ENCODE measurements at regions not wholly inside any gene's neighbourhood (a gene's known extent, or its start where the extent isn't known, plus 50 kb on each side); places are given as distances from the start of the nearest gene placed in this dataset.

- Histone ChIP-seq H3K9me3 (ENCODE audit: control insufficient read depth in 2 of 2, low read length in 2 of 2) (peaks cover 0 to 17% of the 10 kb centered on the region in 2 experiments), H3K36me3 (ENCODE audit: control insufficient read depth, insufficient read depth, low read length) (no peaks in the 10 kb centered on the region), H3K4me3 (ENCODE audit: low read depth, low read length) (no peak overlapping the region), H3K4me1 (ENCODE audit: control insufficient read depth, insufficient read depth, low read length, poor library complexity, severe bottlenecking) (no peaks in the 10 kb centered on the region), H3K27me3 (ENCODE audit: control insufficient read depth, insufficient read depth, low read length) (no peaks in the 10 kb centered on the region), H3K27ac (ENCODE audit: insufficient read depth, low read length, poor library complexity, severe bottlenecking) (no peak overlapping the region)
- Mint-ChIP-seq H3K36me3 (no peaks in the 10 kb centered on the region), H3K27ac (no peak overlapping the region), H3K4me3 (no peak overlapping the region), H3K9me3 (peaks cover 0 to 22% (median 8%) of the 10 kb centered on the region in 7 donors), H3K4me1 (no peaks in the 10 kb centered on the region), H3K27me3 (no peaks in the 10 kb centered on the region)
- DNase-seq (no peak), ATAC-seq (ENCODE audit: low read depth in 2 of 2) (no peak)
Measured at GRCh38 chr20:12355185-12355584, 437.5 kb downstream of the BTBD3 start.

DNA sequence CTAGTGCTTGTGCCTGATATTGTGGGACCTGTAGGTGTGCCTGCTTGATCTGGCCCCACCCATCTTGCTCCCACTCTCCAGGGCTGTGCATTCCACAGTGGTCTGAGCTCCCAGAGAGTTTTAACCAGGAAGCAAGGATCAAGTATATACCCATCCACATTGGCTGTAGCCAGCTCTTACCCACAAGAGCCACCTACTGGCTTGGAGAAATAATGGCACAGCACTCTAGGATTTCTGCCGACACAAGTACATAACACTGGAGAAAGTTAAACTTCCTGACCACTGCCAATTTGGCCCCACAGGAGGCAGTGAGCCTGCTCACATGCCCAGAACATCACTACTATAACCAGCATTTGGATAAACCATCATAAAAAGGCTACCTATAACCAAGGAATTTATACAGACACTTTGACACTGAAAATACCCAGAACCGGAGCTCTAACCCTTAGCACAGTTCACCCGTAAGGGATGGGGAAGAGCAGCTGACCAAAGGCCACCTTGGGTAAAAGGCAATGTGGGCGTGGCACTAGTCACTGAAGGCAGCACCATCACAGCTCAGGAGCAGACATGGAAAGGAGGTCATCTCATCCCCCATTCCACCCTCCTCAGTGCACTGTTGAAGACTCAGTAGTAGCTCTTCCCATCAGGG is 440.4 kb downstream of the BTBD3 start:
- H3K36me3 Mint-ChIP-seq: no peaks in the 10 kb centered on the region
- Histone ChIP-seq H3K4me3 (ENCODE audit: low read depth, low read length) (no peak overlapping the region), H3K27ac (ENCODE audit: insufficient read depth, low read length, poor library complexity, severe bottlenecking) (no peak overlapping the region), H3K36me3 (ENCODE audit: control insufficient read depth, insufficient read depth, low read length) (no peaks in the 10 kb centered on the region), H3K9me3 (ENCODE audit: control insufficient read depth in 2 of 2, low read length in 2 of 2) (peaks cover 0 to 14% of the 10 kb centered on the region in 2 experiments), H3K27me3 (ENCODE audit: control insufficient read depth, insufficient read depth, low read length) (no peaks in the 10 kb centered on the region), H3K4me1 (ENCODE audit: control insufficient read depth, insufficient read depth, low read length, poor library complexity, severe bottlenecking) (no peaks in the 10 kb centered on the region)
- no peaks in the 10 kb centered on the region for H3K27me3 Mint-ChIP-seq
- no peak for DNase-seq
- H3K9me3 Mint-ChIP-seq: peaks cover 0 to 12% (median 9%) of the 10 kb centered on the region in 7 donors
- no peak overlapping the region for H3K27ac Mint-ChIP-seq
- ATAC-seq (ENCODE audit: low read depth in 2 of 2): no peak
- no peaks in the 10 kb centered on the region for H3K4me1 Mint-ChIP-seq
- no peak overlapping the region for H3K4me3 Mint-ChIP-seq

- ATAC-seq (ENCODE audit: low read depth in 2 of 2) (no peak), DNase-seq (no peak)
- Histone ChIP-seq H3K27me3 (ENCODE audit: control insufficient read depth, insufficient read depth, low read length) (no peaks in the 10 kb centered on the region), H3K4me1 (ENCODE audit: control insufficient read depth, insufficient read depth, low read length, poor library complexity, severe bottlenecking) (no peaks in the 10 kb centered on the region), H3K36me3 (ENCODE audit: control insufficient read depth, insufficient read depth, low read length) (no peaks in the 10 kb centered on the region), H3K4me3 (ENCODE audit: low read depth, low read length) (no peak overlapping the region), H3K9me3 (ENCODE audit: control insufficient read depth in 2 of 2, low read length in 2 of 2) (peaks cover 0 to 14% of the 10 kb centered on the region in 2 experiments), H3K27ac (ENCODE audit: insufficient read depth, low read length, poor library complexity, severe bottlenecking) (no peak overlapping the region)
- Mint-ChIP-seq H3K4me3 (no peak overlapping the region), H3K36me3 (no peaks in the 10 kb centered on the region), H3K27me3 (no peaks in the 10 kb centered on the region), H3K9me3 (peaks cover 0 to 13% (median 10%) of the 10 kb centered on the region in 7 donors), H3K27ac (no peak overlapping the region), H3K4me1 (no peaks in the 10 kb centered on the region)
Measured at GRCh38 chr20:12358655-12359009, 440.9 kb downstream of the BTBD3 start.

- Mint-ChIP-seq H3K9me3 (peaks cover 2 to 38% (median 10%) of the 10 kb centered on the region in 7 donors), H3K4me3 (no peak overlapping the region), H3K4me1 (no peaks in the 10 kb centered on the region), H3K27ac (no peak overlapping the region), H3K36me3 (no peaks in the 10 kb centered on the region), H3K27me3 (no peaks in the 10 kb centered on the region)
- DNase-seq (no peak), ATAC-seq (ENCODE audit: low read depth in 2 of 2) (no peak)
- H3K9me3 ChIP-seq (ENCODE audit: control insufficient read depth in 2 of 2, low read length in 2 of 2): no peaks in the 10 kb centered on the region
- no peak overlapping the region for H3K27ac ChIP-seq (ENCODE audit: insufficient read depth, low read length, poor library complexity, severe bottlenecking)
- H3K4me1 ChIP-seq (ENCODE audit: control insufficient read depth, insufficient read depth, low read length, poor library complexity, severe bottlenecking): no peaks in the 10 kb centered on the region
- H3K36me3 ChIP-seq (ENCODE audit: control insufficient read depth, insufficient read depth, low read length): no peaks in the 10 kb centered on the region
- no peak overlapping the region for H3K4me3 ChIP-seq (ENCODE audit: low read depth, low read length)
- H3K27me3 ChIP-seq (ENCODE audit: control insufficient read depth, insufficient read depth, low read length): no peaks in the 10 kb centered on the region
Measured at GRCh38 chr20:12371990-12372389, 454.3 kb downstream of the BTBD3 start.

GRCh38 chr20:12372557-12372956 is 454.9 kb downstream of the BTBD3 start:
- no peaks in the 10 kb centered on the region for H3K4me1 ChIP-seq (ENCODE audit: control insufficient read depth, insufficient read depth, low read length, poor library complexity, severe bottlenecking)
- no peak for ATAC-seq (ENCODE audit: low read depth in 2 of 2)
- H3K27ac ChIP-seq (ENCODE audit: insufficient read depth, low read length, poor library complexity, severe bottlenecking): no peak overlapping the region
- Mint-ChIP-seq H3K27me3 (no peaks in the 10 kb centered on the region), H3K36me3 (no peaks in the 10 kb centered on the region), H3K9me3 (peaks cover 2 to 38% (median 11%) of the 10 kb centered on the region in 7 donors), H3K4me3 (no peak overlapping the region), H3K27ac (no peak overlapping the region), H3K4me1 (no peaks in the 10 kb centered on the region)
- no peaks in the 10 kb centered on the region for H3K36me3 ChIP-seq (ENCODE audit: control insufficient read depth, insufficient read depth, low read length)
- H3K9me3 ChIP-seq (ENCODE audit: control insufficient read depth in 2 of 2, low read length in 2 of 2): no peaks in the 10 kb centered on the region
- no peak overlapping the region for H3K4me3 ChIP-seq (ENCODE audit: low read depth, low read length)
- no peaks in the 10 kb centered on the region for H3K27me3 ChIP-seq (ENCODE audit: control insufficient read depth, insufficient read depth, low read length)
- no peak for DNase-seq

GRCh38 chr20:12375967-12376366 is 458.3 kb downstream of the BTBD3 start:
- no peak overlapping the region for H3K27ac ChIP-seq (ENCODE audit: insufficient read depth, low read length, poor library complexity, severe bottlenecking)
- no peak for ATAC-seq (ENCODE audit: low read depth in 2 of 2)
- H3K4me1 ChIP-seq (ENCODE audit: control insufficient read depth, insufficient read depth, low read length, poor library complexity, severe bottlenecking): no peaks in the 10 kb centered on the region
- H3K9me3 ChIP-seq (ENCODE audit: control insufficient read depth in 2 of 2, low read length in 2 of 2): peaks cover 2 to 4% of the 10 kb centered on the region in 2 experiments
- no peaks in the 10 kb centered on the region for H3K27me3 Mint-ChIP-seq
- H3K27me3 ChIP-seq (ENCODE audit: control insufficient read depth, insufficient read depth, low read length): no peaks in the 10 kb centered on the region
- H3K4me3 ChIP-seq (ENCODE audit: low read depth, low read length): no peak overlapping the region
- H3K9me3 Mint-ChIP-seq: peaks cover under 1 to 43% (median 15%) of the 10 kb centered on the region in 7 donors
- H3K4me1 Mint-ChIP-seq: no peaks in the 10 kb centered on the region
- H3K27ac Mint-ChIP-seq: no peak overlapping the region
- no peaks in the 10 kb centered on the region for H3K36me3 Mint-ChIP-seq
- no peak overlapping the region for H3K4me3 Mint-ChIP-seq
- H3K36me3 ChIP-seq (ENCODE audit: control insufficient read depth, insufficient read depth, low read length): no peaks in the 10 kb centered on the region
- no peak for DNase-seq

DNA sequence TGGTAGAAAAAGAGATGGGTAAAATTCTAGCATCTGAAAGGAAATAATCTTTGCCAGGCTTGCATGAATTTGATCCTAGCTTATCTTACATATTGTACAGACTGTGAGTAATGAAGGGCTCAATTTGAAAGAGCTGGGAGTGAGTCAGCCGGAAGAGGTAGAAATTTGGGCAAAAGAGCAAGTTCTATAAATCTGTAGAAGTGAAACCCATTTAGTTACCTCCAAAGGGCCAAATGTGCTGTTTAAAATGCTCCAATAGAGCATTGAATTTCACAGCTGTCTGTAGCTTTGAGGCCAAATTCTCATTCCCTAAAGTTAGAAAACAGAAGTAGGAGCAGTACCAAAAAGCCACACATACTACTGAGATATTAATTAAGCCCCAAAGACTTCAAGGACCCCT is 466.1 kb downstream of the BTBD3 start:
- Mint-ChIP-seq H3K36me3 (no peaks in the 10 kb centered on the region), H3K27ac (no peak overlapping the region), H3K9me3 (peaks cover 1 to 35% (median 5%) of the 10 kb centered on the region in 7 donors), H3K4me3 (no peak overlapping the region), H3K27me3 (no peaks in the 10 kb centered on the region), H3K4me1 (no peaks in the 10 kb centered on the region)
- Histone ChIP-seq H3K4me1 (ENCODE audit: control insufficient read depth, insufficient read depth, low read length, poor library complexity, severe bottlenecking) (no peaks in the 10 kb centered on the region), H3K27me3 (ENCODE audit: control insufficient read depth, insufficient read depth, low read length) (no peaks in the 10 kb centered on the region), H3K4me3 (ENCODE audit: low read depth, low read length) (no peak overlapping the region), H3K27ac (ENCODE audit: insufficient read depth, low read length, poor library complexity, severe bottlenecking) (no peak overlapping the region), H3K36me3 (ENCODE audit: control insufficient read depth, insufficient read depth, low read length) (no peaks in the 10 kb centered on the region), H3K9me3 (ENCODE audit: control insufficient read depth in 2 of 2, low read length in 2 of 2) (peaks cover 2 to 11% of the 10 kb centered on the region in 2 experiments)
- ATAC-seq (ENCODE audit: low read depth in 2 of 2): no peak
- no peak for DNase-seq

DNA sequence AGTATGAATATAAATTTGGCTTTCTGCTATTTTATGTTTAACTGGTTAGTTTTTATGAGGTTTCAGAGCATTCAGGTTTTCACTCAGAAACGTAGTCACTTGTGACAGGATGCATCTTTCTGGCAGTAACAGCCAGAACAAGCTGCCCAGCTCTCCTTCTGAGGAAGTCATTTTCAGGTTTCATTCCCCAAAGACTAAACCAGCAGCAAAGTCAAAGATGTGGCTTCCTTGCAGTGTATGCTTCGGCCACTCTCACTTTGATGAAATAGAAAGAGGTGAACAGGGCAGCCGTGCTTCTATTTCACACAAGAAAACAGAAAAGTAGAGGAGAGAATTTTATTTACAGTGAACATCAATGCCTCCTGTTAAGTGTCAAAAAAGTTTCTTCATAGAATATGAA is 469.1 kb downstream of the BTBD3 start:
- Mint-ChIP-seq H3K27me3 (no peaks in the 10 kb centered on the region), H3K9me3 (peaks cover 2 to 37% (median 6%) of the 10 kb centered on the region in 7 donors), H3K27ac (no peak overlapping the region), H3K4me3 (no peak overlapping the region), H3K36me3 (no peaks in the 10 kb centered on the region), H3K4me1 (no peaks in the 10 kb centered on the region)
- Histone ChIP-seq H3K4me3 (ENCODE audit: low read depth, low read length) (no peak overlapping the region), H3K4me1 (ENCODE audit: control insufficient read depth, insufficient read depth, low read length, poor library complexity, severe bottlenecking) (no peaks in the 10 kb centered on the region), H3K9me3 (ENCODE audit: control insufficient read depth in 2 of 2, low read length in 2 of 2) (peaks cover 0 to 12% of the 10 kb centered on the region in 2 experiments), H3K36me3 (ENCODE audit: control insufficient read depth, insufficient read depth, low read length) (no peaks in the 10 kb centered on the region), H3K27me3 (ENCODE audit: control insufficient read depth, insufficient read depth, low read length) (no peaks in the 10 kb centered on the region), H3K27ac (ENCODE audit: insufficient read depth, low read length, poor library complexity, severe bottlenecking) (no peak overlapping the region)
- DNase-seq (no peak), ATAC-seq (ENCODE audit: low read depth in 2 of 2) (no peak)
